HG03135 (cell line): ENCODE measurements at regions not wholly inside any gene's neighbourhood (a gene's known extent, or its start where the extent isn't known, plus 50 kb on each side); places are given as distances from the start of the nearest gene placed in this dataset.

Experiments
- ATAC-seq: cut with Tn5 transposase; IDR thresholded peaks from one replicate; pipeline ENCODE4 v1.9.1; 2021; ENCODE audit warnings: mild to moderate bottlenecking, moderate library complexity; ENCODE audit not compliant: unreplicated experiment

- no peak for ATAC-seq
Observed at GRCh38 chr18:46319783-46320182, 215.6 kb downstream of the HAUS1 start.

DNA sequence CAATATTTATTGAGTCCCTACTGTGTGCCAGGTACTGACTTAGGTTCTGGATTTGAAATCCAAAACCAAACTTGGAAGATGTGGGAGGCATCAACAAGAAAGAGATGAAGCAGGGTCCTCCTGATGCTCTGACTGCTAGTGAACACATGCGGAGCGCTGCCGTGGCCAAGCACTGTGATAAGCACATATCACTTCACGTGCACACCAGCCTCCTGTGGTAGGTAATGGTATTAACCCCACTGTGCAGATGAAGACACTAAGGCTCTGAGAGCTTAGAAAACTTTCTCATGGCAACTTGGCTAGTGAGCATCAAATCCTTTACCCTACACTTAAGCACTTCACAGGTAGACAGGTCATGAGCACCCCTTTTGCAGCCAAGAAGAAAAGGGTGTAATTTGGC, 216.1 kb downstream of the HAUS1 start:
- ATAC-seq = no peak

DNA sequence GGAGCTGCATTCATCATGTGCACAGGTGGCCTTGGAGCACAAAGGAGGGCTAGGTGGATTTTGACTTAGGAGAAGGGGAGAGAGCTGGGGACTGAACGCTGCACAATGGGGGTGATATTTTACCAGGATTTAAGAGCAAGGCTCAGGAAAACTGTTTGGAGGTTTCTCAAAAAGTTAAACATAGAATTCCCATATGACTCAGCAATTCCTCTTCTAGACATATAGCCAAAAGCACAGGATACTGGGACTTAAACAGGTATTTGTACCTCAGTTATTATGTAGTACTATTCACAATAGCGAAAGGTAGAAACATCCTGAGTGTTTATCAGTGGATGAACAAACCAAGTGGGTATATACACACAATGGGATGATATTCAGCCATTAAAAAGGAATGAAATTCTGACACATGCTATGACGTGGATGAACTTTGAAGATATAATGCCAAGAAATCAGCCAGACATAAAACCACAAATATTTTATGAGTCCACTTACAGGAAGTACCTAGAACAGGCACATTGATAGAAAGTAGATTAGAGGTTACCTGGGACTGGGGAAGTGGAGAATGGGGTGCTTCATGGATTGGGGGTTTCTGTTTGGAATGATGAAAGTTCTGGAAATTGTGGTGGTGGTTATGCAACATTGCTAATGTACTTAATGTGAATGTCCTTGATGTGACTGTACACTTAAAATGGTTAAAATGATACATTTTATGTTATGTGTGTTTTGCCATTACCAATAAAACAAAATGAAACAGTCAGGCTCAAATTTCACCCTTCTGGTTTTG, 216.9 kb downstream of the HAUS1 start:
- no peak for ATAC-seq

- ATAC-seq = no peak
Observed at GRCh38 chr18:46321955-46322354, 217.8 kb downstream of the HAUS1 start.

GRCh38 chr18:46322411-46322891, 218.3 kb downstream of the HAUS1 start:
- ATAC-seq = no peak

GRCh38 chr18:46322941-46323340, 218.8 kb downstream of the HAUS1 start:
- no peak for ATAC-seq

DNA sequence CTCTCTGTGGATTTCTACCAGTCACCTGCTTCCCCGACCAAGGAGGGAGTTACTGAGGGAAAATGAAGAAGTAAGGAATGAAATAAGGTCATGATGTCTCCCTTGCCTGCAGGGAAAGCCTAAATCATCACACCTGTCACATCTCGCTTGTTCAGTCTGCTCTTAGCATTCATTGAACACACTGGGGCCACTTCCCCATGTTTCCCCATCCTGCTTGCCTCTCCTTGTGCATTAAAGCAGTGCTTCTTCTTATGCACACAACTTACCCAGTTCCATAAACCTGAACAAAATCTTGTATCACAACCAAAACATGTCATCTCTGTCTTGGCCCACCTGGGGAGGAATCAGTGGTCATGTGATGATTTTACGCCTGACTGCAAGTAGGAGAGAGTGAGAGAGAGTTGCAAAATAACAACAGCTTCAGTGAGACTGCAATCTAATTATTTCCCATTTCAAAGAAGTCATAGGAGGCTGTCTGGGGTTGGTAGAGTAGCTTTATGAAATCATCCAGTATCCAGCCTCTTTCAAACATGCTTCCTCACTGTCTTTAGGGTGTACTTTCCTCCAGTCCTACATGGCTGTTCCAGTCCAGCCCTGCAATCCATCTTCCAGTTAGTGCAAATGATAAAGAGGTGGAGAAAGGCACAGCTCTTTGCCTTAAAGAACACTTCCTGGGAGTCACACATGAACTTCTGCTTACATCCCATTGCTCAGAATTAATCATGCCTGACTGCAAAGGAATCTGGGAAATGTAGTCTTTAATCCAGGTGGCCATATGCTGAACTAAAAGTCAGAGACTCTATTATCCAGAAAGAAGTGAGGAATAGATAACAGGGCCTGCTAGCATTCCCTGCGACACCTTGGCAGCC, 220.1 kb downstream of the HAUS1 start:
- no peak for ATAC-seq

GRCh38 chr18:46325895-46326294, 221.7 kb downstream of the HAUS1 start:
- no peak for ATAC-seq

DNA sequence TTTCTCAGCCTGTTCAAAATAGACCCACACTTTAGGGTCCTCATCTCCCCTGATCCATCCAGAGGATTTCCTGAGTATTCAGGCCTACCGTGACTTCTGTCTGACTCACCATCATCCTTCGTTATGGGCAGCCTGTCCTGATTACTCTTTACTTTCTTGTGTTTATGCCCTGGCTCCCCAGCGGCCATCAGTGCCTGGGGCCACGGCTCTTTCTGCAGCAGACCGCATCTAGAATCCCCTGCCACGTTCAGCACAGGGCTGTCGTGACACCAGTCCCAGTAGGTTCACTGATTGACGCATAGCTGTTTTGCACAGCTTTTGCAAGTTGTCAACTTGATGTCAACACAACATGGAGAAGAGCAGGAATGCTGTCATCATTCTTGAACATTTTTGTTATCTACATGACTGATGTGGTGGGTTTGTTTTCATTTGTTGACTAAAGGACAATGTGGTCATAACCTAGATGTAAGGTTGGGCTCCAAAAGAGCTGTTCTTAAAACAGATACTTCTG, 225.6 kb downstream of the HAUS1 start:
- no peak for ATAC-seq

DNA sequence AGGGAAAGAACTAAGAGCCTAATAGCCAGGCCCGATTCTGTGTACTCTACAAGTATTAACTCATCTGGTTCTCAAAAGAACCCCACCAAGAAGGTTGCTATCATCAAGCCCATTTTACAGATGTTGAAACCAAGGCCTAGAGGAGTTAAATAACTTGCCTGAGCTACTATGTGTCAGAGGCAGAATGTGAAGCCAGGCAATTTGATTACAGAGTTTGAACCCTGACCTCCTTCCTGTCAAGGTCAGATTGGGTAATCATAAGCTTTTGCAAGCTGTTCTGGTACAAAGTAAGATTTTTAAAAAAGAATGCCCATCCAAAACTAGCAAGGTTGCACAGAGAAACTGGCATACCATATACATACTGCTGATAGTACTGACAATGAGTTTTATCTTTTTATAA, 227.1 kb downstream of the HAUS1 start:
- no peak for ATAC-seq

- ATAC-seq = no peak
Observed at GRCh38 chr18:46332286-46332801, 228.2 kb downstream of the HAUS1 start.

- ATAC-seq = no peak
Observed at GRCh38 chr18:46332921-46333341, 228.7 kb downstream of the HAUS1 start.

DNA sequence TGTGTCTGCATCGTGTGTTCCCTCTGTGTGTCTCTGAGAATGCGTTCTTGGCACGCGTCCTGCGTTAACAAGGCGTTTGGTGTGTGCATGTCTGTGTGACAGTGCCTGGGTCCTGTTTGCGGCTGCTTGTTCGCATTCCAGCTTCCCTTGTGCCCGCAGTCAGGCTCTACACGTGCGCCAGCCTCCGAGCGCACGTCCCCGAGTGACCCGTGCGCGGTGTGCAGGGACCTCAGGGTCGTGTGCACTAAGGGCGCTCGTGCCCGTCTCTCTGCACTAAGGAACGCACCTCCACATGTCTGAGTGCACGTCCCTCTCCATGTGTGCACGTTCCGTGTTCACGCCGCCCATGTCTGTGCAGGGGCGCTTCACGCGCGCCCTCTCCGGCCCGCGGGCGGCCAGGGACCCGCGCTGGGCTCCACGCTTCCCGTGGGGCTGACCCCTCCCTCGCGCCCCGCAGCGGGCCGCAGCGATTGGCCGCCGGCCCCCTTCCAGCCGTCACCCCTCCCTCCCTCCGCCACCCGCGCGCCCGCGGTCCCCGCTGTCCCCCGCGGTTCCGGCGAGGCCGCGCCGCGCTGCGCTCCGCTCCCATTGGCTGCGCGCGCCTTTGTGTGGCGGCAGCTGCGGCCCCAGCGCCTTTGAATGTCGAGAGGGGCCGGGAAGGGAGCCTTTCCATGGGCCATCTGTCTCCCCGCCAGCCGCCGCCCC, 229.4 kb downstream of the HAUS1 start:
- ATAC-seq = peak; percentile 55

DNA sequence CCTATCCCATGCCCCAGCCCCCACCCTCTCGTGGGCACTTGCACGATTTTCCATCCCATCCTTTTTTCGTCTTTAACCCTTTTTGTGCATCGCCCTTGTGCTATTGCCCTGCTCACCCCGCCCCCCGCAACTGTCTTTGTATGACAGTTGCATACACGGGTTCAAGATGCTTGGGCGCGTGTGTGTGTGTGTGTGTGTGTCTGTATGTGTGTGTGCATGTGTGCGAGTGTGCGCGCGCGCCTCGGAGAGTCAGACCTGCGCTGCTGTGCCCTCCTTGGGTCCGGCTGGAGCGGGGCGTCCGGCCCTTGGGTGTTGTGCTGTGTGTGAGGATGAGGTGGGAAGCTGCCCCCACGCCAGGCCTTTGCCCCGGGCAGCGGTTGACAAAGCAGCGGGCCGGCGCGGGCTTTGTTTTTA, 230.7 kb downstream of the HAUS1 start:
- no peak for ATAC-seq

DNA sequence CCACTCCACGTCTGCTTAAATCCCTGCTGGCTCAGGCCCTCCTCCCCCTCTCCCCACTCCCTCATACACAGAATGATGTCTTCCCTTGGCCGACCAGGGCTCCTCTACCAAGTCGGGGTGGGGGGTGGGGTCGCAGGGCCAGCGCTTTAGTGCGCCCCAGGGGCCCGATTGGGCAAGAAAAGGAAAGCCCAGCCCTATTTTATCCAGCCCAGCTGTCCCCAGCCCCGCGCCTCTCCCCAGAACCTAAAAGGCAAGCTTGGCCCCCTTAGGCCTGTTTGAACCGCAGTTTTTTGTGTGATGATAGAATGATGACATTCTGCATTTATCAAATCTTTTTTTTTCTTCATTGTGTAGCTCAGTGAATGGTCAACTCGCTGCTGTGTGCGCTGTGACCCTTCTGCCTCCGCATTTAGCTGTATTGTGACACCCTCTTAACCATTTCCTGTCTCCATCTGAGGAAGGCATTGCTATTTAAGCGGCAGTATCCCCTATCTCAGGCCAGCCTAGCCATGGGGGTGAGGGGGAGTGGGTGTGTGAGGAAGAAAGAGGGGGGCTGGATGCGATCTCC, 231.4 kb downstream of the HAUS1 start:
- no peak for ATAC-seq

DNA sequence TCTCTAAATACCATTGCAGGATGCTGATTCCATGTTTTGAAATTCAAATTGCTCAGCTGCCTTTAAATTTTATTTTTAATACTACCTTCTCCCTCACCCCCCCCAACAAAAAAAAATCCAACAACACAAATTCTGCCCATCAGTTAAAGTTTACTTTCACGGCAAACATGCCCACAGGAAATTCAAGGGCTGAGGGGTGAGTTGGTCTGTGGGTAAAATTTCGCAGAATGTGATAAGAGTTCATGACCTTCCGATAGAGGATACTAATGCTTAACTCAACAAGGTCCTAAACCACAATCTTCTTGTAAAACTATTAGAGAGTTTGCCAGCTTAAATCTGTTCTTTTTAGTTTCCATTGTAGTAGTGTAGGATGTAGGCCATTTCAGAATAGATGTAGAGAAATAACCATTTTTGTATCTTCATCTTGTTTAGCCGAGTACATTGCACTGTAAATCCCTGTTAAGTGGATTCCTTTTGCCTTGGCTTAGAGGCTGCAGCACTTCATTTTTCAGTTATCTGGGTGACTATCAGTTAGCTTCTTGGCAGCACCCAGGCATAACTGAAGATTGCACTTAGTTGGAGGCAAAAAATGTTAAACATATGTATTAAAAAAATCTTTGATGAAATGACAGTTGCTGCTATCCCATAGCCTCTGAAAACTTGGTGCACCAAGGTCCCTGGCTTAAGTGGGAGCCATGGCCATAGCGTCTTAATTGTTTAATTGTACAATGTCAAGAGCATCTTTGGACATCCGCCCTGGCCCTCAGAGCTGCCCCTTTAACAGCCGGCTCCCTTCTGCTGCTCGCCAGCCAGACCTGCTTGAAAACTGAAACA, 232.3 kb downstream of the HAUS1 start:
- no peak for ATAC-seq

DNA sequence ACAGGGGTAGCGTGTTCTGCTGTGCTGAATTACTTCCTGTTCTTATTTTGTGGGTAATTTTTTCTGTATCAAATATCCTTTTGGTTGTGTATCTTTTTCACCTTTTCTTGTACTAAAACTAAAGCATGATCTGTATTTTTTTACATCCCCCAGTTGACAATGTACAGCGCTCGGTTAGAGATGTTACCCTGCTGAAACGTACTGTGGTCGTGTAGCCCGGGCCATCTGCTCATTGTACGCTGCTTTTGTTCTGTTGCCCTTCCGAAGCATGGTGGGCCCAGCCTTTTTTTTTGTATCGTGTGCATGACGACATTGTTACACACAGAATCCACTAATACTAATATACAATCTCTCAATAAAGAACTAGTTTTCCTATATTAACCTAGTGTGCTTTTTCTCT, 233.1 kb downstream of the HAUS1 start:
- ATAC-seq = no peak

DNA sequence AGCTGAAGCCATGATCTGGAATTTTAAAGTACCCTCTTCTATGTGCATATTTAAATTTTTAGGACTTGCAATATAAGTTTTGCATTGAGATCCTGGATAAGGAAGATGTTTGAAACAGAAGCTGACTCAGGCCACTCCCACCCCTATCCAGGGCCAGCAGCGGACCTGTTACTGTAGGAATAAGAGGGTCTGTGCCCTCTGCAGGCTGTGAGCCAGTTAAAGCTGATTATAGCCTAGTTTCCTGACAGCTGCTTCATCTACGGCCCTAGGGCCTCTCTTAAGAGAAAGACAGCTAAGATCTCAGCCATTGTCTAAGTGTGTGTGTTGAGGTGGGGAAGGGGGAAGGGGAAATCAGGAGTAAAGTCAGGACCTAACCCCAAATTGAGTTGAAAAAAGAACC, 234.0 kb downstream of the HAUS1 start:
- ATAC-seq = no peak

DNA sequence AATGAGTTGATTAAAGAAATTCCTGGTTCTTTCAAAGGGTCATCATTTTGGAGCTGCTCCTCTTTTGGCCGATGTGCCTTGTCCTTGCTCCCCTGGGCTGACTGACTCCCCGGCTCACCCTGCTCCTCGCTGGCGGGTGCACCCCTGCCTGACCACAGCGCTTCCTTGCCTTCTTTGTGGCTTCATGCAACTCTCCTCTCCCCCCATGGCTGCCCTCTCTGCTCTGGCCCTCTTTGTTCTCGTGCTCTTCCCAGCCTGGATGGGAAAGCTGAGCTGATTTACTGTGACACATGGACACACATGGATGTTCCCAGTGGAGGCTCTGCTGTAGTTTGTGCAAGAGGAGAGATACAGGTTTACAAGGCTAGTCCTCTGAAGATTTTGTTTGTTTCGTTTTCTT, 234.6 kb downstream of the HAUS1 start:
- no peak for ATAC-seq

- no peak for ATAC-seq
Observed at GRCh38 chr18:46340716-46341115, 236.5 kb downstream of the HAUS1 start.
